ENCODE measurements at regions not wholly inside any gene's neighbourhood (a gene's known extent, or its start where the extent isn't known, plus 50 kb on each side); places are given as distances from the start of the nearest gene placed in this dataset.

- H2AFZ ChIP-seq (ENCODE audit: low read depth) = no peak overlapping the region
- no peaks in the 10 kb centered on the region for H3K27me3 ChIP-seq (ENCODE audit: insufficient read depth)
- H3K4me1 ChIP-seq (ENCODE audit: control insufficient read depth in 1 of 2, insufficient read depth in 2 of 2, low read depth in 1 of 2, low read length in 1 of 2) = peaks cover 0 to 51% of the 10 kb centered on the region in 2 experiments; a peak in 1 of 4 replicates
- H3K4me3 ChIP-seq (ENCODE audit: low read depth in 2 of 2, low read length in 1 of 2) = no peak overlapping the region
- DNase-seq = no peak
- H3F3A ChIP-seq (replicated peaks; ENCODE audit: insufficient read depth) = no peaks in the 10 kb centered on the region
- H3K9me2 ChIP-seq = no peaks in the 10 kb centered on the region
- ChIA-PET CTCF (interaction anchor here (0.8 kb wide), 1 partner anchor 19 kb away, joined by 3 read pairs; no protein-coding TSS in a partner anchor), POLR2A (no interaction called here)
- no peaks in the 10 kb centered on the region for H3K9me3 ChIP-seq
- no peaks in the 10 kb centered on the region for H4K20me1 ChIP-seq (ENCODE audit: insufficient read depth)
- H3K4me2 ChIP-seq = no peak overlapping the region
- no peaks in the 10 kb centered on the region for H3K79me2 ChIP-seq (ENCODE audit: insufficient read depth)
- H3K36me3 ChIP-seq (replicated peaks in 1 of 2; ENCODE audit: control insufficient read depth in 1 of 2, insufficient read depth in 2 of 2, low read length in 1 of 2) = no peaks in the 10 kb centered on the region
- no peak overlapping the region for H3K9ac ChIP-seq
- TF ChIP-seq TAF1 (IDR thresholded peaks at IDR 0.05; ENCODE audit: borderline replicate concordance, low read depth, low read length) (no peak), POLR2AphosphoS5 (IDR thresholded peaks at IDR 0.05; ENCODE audit: low read depth, low read length) (no peak), ELF1 (IDR thresholded peaks at IDR 0.05) (no peak), TEAD4 (IDR thresholded peaks at IDR 0.05; ENCODE audit: borderline replicate concordance, insufficient read depth) (no peak)
- WGBS (ENCODE audit: low lambda C conversion rate) = 80% methylated on average over 28 of the region's 31 CpGs
- no peak overlapping the region for H3K27ac ChIP-seq (ENCODE audit: low read depth in 2 of 2, low read length in 1 of 2)
These were observed 63.5 kb upstream of the ADRA2C start for GRCh38 chr4:3702561-3703221.

- CTCF ChIA-PET = interaction anchor here (0.8 to 1.5 kb wide), 2 partner anchors 18 to 63 kb away, joined by 3 read pairs; no protein-coding TSS in a partner anchor
- no peak for DNase-seq
- 58% methylated on average over 11 of the region's 29 CpGs for WGBS (ENCODE audit: low lambda C conversion rate)
These were observed 64.2 kb upstream of the ADRA2C start for GRCh38 chr4:3701736-3702560.

More at GRCh38 chr4:3701736-3702560, 64.2 kb upstream of the ADRA2C start:
- Histone ChIP-seq H4K20me1 (ENCODE audit: insufficient read depth) (no peaks in the 10 kb centered on the region), H3F3A (replicated peaks; ENCODE audit: insufficient read depth) (no peaks in the 10 kb centered on the region), H3K27ac (ENCODE audit: low read depth in 2 of 2, low read length in 1 of 2) (no peak overlapping the region), H3K4me2 (no peak overlapping the region), H3K4me3 (ENCODE audit: low read depth in 2 of 2, low read length in 1 of 2) (no peak overlapping the region), H3K36me3 (replicated peaks in 1 of 2; ENCODE audit: control insufficient read depth in 1 of 2, insufficient read depth in 2 of 2, low read length in 1 of 2) (no peaks in the 10 kb centered on the region), H3K79me2 (ENCODE audit: insufficient read depth) (no peaks in the 10 kb centered on the region), H2AFZ (ENCODE audit: low read depth) (no peak overlapping the region), H3K9me2 (no peaks in the 10 kb centered on the region), H3K9ac (no peak overlapping the region), H3K9me3 (0 out of 2 replicates have a peak, but pooled peaks cover 2% of the 10 kb centered on the region), H3K4me1 (ENCODE audit: control insufficient read depth in 1 of 2, insufficient read depth in 2 of 2, low read depth in 1 of 2, low read length in 1 of 2) (peaks cover 0 to 44% of the 10 kb centered on the region in 2 experiments; a peak in 1 of 4 replicates), H3K27me3 (ENCODE audit: insufficient read depth) (no peaks in the 10 kb centered on the region)
- POLR2A ChIA-PET = no interaction called here
- TF ChIP-seq USF2 (IDR thresholded peaks at IDR 0.05; ENCODE audit: borderline replicate concordance, low read depth, low read length) (no peak), ZBTB33 (IDR thresholded peaks at IDR 0.05; ENCODE audit: borderline replicate concordance, low read depth) (no peak), FOXJ3 (CRISPR knock-in tag; IDR thresholded peaks at IDR 0.05) (no peak), MEF2A (IDR thresholded peaks at IDR 0.05; ENCODE audit: borderline replicate concordance, low read depth) (no peak), CHD2 (IDR thresholded peaks at IDR 0.05; ENCODE audit: low read length, partially characterized antibody) (no peak), IRF3 (IDR thresholded peaks at IDR 0.05; ENCODE audit: low read depth, low read length) (no peak), MXI1 (IDR thresholded peaks at IDR 0.05; ENCODE audit: low read depth, low read length) (no peak), FOXM1 (IDR thresholded peaks at IDR 0.05; ENCODE audit: low read depth) (no peak), USF1 (IDR thresholded peaks at IDR 0.05; ENCODE audit: borderline replicate concordance, low read depth) (no peak), GATA2 (CRISPR knock-in tag; IDR thresholded peaks at IDR 0.05) (no peak), RFX5 (IDR thresholded peaks at IDR 0.05; ENCODE audit: low read length) (no peak), NRF1 (IDR thresholded peaks at IDR 0.05; ENCODE audit: low read depth, low read length) (no peak), EP300 (IDR thresholded peaks at IDR 0.05; ENCODE audit: borderline replicate concordance in 1 of 2, low read depth in 1 of 2, low read length in 1 of 2) (no peak)
